ENCODE measurements at regions not wholly inside any gene's neighbourhood (a gene's known extent, or its start where the extent isn't known, plus 50 kb on each side); places are given as distances from the start of the nearest gene placed in this dataset.
A peak's percentile ranks its signal among the peaks of the same experiment; 100 is the strongest.
"Not testable (repeated sequence)": the region's sequence is repeated elsewhere in the genome, so short reads cannot be mapped to it uniquely, and the experiment has no call there.

DNA sequence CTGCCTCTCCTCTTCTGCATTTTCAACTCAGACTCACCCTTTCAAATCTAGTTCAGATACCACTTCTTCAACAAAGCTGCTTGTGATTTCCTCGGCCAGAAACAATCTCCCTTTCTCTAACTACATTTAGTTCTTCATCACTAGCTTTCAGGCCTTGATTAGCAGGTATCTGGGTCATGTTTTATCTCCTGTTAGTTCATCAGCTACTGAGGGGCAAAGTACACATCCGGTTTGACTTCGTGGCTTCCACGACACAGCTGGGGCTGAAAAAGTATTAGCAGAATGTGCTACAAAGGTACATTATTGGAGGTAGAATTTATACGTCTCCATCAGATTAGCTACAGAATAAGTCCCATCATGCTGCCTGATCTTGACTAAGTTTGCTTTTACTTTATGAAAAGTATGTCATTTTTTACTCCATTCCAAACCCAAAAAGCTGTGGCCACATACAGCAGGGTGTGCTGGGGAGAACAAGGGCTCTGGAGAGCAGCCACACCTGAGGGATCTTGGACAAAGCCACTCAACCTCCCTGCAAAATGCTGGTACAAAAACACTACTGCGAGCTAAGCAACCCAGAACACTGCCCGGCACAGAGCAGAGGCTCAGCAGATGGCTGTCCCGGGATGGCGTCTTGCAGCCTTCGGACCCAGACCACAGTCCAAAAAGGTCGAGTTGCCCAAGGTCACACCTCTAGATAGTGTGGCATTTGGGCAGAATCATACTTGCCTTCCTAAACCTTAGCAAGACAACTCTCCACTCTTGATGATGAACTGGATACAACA, 120.5 kb upstream of the PRKX start:
- H3K36me3 ChIP-seq (ENCODE audit: control insufficient read depth, insufficient read depth, low read length); H3K27me3 ChIP-seq (ENCODE audit: control insufficient read depth, insufficient read depth, low read length); H3K27ac ChIP-seq (ENCODE audit: low read depth, low read length); H3K9ac ChIP-seq (ENCODE audit: low read length); H3K4me3 ChIP-seq (ENCODE audit: low read length); H3K4me1 ChIP-seq (ENCODE audit: control insufficient read depth, insufficient read depth, low read length): not testable (repeated sequence)

- H3K27ac ChIP-seq (ENCODE audit: low read depth, low read length); H3K4me3 ChIP-seq (ENCODE audit: low read length); H3K4me1 ChIP-seq (ENCODE audit: control insufficient read depth, insufficient read depth, low read length); H3K27me3 ChIP-seq (ENCODE audit: control insufficient read depth, insufficient read depth, low read length); H3K9ac ChIP-seq (ENCODE audit: low read length); H3K36me3 ChIP-seq (ENCODE audit: control insufficient read depth, insufficient read depth, low read length): not testable (repeated sequence)
Observed at GRCh38 chrX:3830020-3830419, 116.6 kb upstream of the PRKX start.

DNA sequence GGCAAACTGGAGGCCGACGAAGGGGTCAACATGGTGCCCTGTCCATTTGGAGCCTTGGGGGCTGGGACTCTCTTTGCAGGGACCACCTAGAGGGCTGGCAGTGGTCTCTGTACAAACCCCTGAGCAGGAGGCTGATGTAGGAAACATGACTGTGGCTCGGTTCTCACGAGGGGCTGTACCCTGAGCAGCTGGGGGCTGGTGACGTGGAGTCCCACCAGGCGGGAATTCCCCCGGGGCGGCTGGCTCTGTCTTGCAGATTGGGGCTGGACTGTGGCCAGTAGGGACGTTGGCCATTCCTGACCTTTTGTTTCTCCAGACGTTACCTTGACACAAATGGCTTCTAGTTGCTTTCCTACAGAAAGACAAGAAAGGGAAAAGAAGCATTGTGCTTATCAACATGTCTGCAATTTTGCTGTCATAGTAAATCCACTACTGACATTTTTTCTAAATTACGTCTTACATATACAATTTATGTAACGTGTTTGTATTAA, 115.6 kb upstream of the PRKX start:
- H3K9ac ChIP-seq (ENCODE audit: low read length); H3K27me3 ChIP-seq (ENCODE audit: control insufficient read depth, insufficient read depth, low read length); H3K36me3 ChIP-seq (ENCODE audit: control insufficient read depth, insufficient read depth, low read length); H3K4me3 ChIP-seq (ENCODE audit: low read length); H3K4me1 ChIP-seq (ENCODE audit: control insufficient read depth, insufficient read depth, low read length); H3K27ac ChIP-seq (ENCODE audit: low read depth, low read length): not testable (repeated sequence)

DNA sequence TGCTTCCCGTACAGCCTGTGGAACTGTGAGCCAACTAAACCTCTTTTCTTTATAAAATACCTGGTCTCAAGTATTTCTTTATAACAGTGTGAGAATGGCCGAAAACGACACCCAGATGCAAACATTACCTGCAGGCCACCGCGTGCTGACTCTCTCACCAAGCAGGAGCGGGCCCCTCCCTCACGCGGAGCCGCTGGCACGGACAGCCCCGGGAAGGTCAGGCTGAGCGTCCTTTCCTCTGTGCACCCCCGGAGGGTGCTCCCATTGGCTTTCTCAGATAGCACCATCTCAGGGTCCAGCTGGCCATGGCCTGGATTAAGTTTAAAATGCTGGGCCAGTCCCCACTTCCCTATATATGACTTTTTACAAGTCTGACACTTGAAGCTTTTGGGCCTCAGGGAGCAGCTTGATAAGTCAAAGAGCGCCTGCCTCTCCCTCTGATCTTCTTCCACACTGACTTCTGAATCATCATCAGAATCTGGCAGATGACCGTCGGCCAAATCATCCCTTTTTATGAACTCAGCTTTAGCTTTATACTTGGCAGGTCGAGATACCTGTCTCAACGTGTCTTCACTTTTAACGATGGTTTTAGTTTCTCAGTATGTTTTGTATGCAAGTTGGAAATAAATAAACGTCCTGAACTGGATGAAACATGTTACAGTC, 115.1 kb upstream of the PRKX start:
- not testable (repeated sequence) for H3K9ac ChIP-seq (ENCODE audit: low read length); H3K4me1 ChIP-seq (ENCODE audit: control insufficient read depth, insufficient read depth, low read length); H3K27ac ChIP-seq (ENCODE audit: low read depth, low read length); H3K36me3 ChIP-seq (ENCODE audit: control insufficient read depth, insufficient read depth, low read length); H3K27me3 ChIP-seq (ENCODE audit: control insufficient read depth, insufficient read depth, low read length); H3K4me3 ChIP-seq (ENCODE audit: low read length)

DNA sequence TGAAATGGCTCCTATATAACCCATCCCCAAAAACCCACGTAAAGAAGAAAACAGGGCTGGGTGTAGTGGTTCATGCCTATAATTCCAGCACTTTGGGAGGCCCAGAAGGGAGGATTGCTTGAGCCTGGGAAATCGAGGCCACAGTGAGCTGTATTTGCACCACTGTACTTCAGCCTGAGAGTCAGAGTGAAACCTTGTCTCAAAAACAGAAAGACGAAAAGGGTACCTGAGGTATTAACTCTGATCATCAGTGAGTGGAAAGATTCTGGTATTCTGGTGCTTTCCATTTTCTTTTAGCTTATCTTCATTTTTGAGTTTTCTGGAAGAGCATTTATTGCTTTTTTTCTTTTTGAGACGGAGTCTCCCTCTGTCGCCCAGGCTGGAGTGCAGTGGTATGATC, 110.6 kb upstream of the PRKX start:
- H3K27me3 ChIP-seq (ENCODE audit: control insufficient read depth, insufficient read depth, low read length); H3K4me1 ChIP-seq (ENCODE audit: control insufficient read depth, insufficient read depth, low read length); H3K27ac ChIP-seq (ENCODE audit: low read depth, low read length); H3K9ac ChIP-seq (ENCODE audit: low read length); H3K36me3 ChIP-seq (ENCODE audit: control insufficient read depth, insufficient read depth, low read length); H3K4me3 ChIP-seq (ENCODE audit: low read length): not testable (repeated sequence)

DNA sequence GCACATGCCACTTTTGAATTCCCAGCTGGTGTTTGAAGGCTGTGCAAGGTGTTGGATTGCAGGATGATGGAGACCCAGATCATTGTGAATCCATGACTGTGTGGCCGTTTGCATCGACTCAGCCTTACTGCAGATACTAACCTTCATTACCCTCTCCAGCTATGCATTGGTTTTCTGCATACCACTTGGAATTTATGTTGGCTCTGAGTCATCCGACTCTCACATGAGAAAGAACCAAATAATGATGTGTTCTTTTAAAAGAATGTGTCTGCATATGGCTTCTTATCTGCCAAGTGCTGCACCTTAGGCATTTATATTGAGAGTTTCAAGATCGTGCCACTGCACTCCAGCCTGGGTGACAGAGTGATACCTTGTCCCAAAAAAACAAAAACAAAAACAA, 106.7 kb upstream of the PRKX start:
- Histone ChIP-seq H3K27me3 (ENCODE audit: control insufficient read depth, insufficient read depth, low read length) (no peaks in the 10 kb centered on the region), H3K4me3 (ENCODE audit: low read length) (no peak overlapping the region), H3K9ac (ENCODE audit: low read length) (no peak overlapping the region), H3K27ac (ENCODE audit: low read depth, low read length) (no peak overlapping the region), H3K4me1 (ENCODE audit: control insufficient read depth, insufficient read depth, low read length) (peaks cover 2% of the 10 kb centered on the region), H3K36me3 (ENCODE audit: control insufficient read depth, insufficient read depth, low read length) (no peaks in the 10 kb centered on the region)

- not testable (repeated sequence) for H3K27ac ChIP-seq (ENCODE audit: low read depth, low read length); H3K36me3 ChIP-seq (ENCODE audit: control insufficient read depth, insufficient read depth, low read length); H3K9ac ChIP-seq (ENCODE audit: low read length); H3K4me1 ChIP-seq (ENCODE audit: control insufficient read depth, insufficient read depth, low read length); H3K4me3 ChIP-seq (ENCODE audit: low read length); H3K27me3 ChIP-seq (ENCODE audit: control insufficient read depth, insufficient read depth, low read length)
Observed at GRCh38 chrX:3817480-3817879, 104.0 kb upstream of the PRKX start.

DNA sequence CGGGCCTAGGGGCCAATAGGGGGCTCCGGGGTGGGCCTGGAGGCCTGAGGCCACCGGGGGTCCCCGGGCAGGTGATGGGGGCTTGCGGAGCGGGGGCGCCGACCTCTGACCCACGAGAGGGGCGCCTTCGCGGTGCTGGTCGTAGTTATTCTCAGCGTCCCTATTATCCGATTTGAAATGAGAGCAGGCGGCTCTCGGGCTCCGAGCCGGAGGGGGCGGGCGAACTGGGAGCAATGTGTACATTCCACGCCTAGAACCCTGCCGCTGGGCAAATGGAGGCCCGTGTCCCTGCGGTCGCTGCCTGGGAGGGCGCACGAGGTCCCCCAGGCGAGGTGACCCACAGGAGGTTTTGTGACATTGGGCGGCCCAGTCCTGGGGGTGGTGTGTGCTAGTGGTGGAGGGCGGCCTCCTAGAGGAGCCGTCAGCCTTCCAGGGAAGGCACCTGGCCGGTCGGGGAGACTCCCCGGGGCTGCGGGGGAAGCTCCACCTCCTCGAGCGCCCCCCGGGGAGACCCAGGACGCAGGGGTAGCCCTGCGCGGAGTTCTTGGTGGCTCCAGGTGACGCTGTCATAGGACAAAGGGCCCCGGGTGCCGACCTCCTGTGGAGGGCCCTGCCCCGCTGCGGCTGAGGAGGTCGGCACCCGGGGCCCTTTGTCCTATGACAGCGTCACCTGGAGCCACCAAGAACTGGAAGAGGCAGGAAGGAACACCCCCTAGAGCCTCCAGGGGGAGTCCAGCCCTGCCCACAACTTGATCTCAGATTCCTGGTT, 102.6 kb upstream of the PRKX start:
- Histone ChIP-seq H3K4me3 (ENCODE audit: low read length) (peak overlapping the region; percentile 82), H3K27me3 (ENCODE audit: control insufficient read depth, insufficient read depth, low read length) (no peaks in the 10 kb centered on the region), H3K27ac (ENCODE audit: low read depth, low read length) (peak overlapping the region; percentile 91), H3K9ac (ENCODE audit: low read length) (peak overlapping the region; percentile 88), H3K4me1 (ENCODE audit: control insufficient read depth, insufficient read depth, low read length) (peaks cover 2% of the 10 kb centered on the region), H3K36me3 (ENCODE audit: control insufficient read depth, insufficient read depth, low read length) (no peaks in the 10 kb centered on the region)

- Histone ChIP-seq H3K27ac (ENCODE audit: low read depth, low read length) (no peak overlapping the region), H3K36me3 (ENCODE audit: control insufficient read depth, insufficient read depth, low read length) (no peaks in the 10 kb centered on the region), H3K27me3 (ENCODE audit: control insufficient read depth, insufficient read depth, low read length) (no peaks in the 10 kb centered on the region), H3K4me3 (ENCODE audit: low read length) (no peak overlapping the region), H3K4me1 (ENCODE audit: control insufficient read depth, insufficient read depth, low read length) (peaks cover 2% of the 10 kb centered on the region), H3K9ac (ENCODE audit: low read length) (no peak overlapping the region)
Observed at GRCh38 chrX:3811331-3812311, 98.2 kb upstream of the PRKX start.

- Histone ChIP-seq H3K27me3 (ENCODE audit: control insufficient read depth, insufficient read depth, low read length) (no peaks in the 10 kb centered on the region), H3K4me1 (ENCODE audit: control insufficient read depth, insufficient read depth, low read length) (no peaks in the 10 kb centered on the region), H3K9ac (ENCODE audit: low read length) (no peak overlapping the region), H3K27ac (ENCODE audit: low read depth, low read length) (no peak overlapping the region), H3K4me3 (ENCODE audit: low read length) (no peak overlapping the region), H3K36me3 (ENCODE audit: control insufficient read depth, insufficient read depth, low read length) (no peaks in the 10 kb centered on the region)
Observed at GRCh38 chrX:3807906-3808305, 94.5 kb upstream of the PRKX start.

- Histone ChIP-seq H3K9ac (ENCODE audit: low read length) (no peak overlapping the region), H3K4me3 (ENCODE audit: low read length) (no peak overlapping the region), H3K36me3 (ENCODE audit: control insufficient read depth, insufficient read depth, low read length) (no peaks in the 10 kb centered on the region), H3K27ac (ENCODE audit: low read depth, low read length) (no peak overlapping the region), H3K27me3 (ENCODE audit: control insufficient read depth, insufficient read depth, low read length) (no peaks in the 10 kb centered on the region), H3K4me1 (ENCODE audit: control insufficient read depth, insufficient read depth, low read length) (no peaks in the 10 kb centered on the region)
Observed at GRCh38 chrX:3806630-3807029, 93.2 kb upstream of the PRKX start.

DNA sequence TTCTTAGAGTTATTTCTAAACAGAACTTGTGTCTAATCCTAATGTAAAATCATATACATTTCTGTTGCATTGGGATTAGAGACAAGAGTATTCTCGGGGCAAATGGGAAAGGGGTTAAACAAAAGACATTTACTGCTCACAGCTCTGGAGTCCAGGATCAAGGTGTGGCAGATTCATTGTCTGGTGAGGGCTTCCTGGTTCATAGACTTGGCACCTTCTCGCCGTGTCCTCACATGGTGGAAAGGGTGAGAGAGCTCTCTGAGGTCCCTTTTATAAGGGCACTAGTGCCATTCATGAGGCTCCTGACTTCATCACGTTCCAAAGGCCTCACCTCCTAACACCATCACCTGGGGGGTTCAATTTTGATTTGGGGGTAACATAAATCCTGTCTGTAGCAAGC, 90.3 kb upstream of the PRKX start:
- no peaks in the 10 kb centered on the region for H3K4me1 ChIP-seq (ENCODE audit: control insufficient read depth, insufficient read depth, low read length)
- no peaks in the 10 kb centered on the region for H3K36me3 ChIP-seq (ENCODE audit: control insufficient read depth, insufficient read depth, low read length)
- no peak overlapping the region for H3K4me3 ChIP-seq (ENCODE audit: low read length)
- no peak overlapping the region for H3K27ac ChIP-seq (ENCODE audit: low read depth, low read length)
- H3K9ac ChIP-seq (ENCODE audit: low read length), result no peak overlapping the region
- no peaks in the 10 kb centered on the region for H3K27me3 ChIP-seq (ENCODE audit: control insufficient read depth, insufficient read depth, low read length)
